PC-3 (cell line): ENCODE measurements at regions not wholly inside any gene's neighbourhood (a gene's known extent, or its start where the extent isn't known, plus 50 kb on each side); places are given as distances from the start of the nearest gene placed in this dataset.

Experiments used
- ATAC-seq: fragments of 200-7000 bp; cut with Tn5 transposase; 2 replicates; pipeline ENCODE4 v1.9.1; 2020; ENCODE audit warnings: mild to moderate bottlenecking, moderate library complexity
- BruUV-seq: library from RNA; stranded (reverse); fragments of 400-500 nt; replicated peaks from 2 replicates; lab custom pipeline; 2021; lab: Mats Ljungman, UMichigan
- CTCF ChIA-PET: fragments of 300-600 bp; sonication (Branson Sonifier 250); formaldehyde crosslinking; loops from one replicate; lab custom pipeline; 2022; ENCODE audit warnings: antibody characterized with exemption; lab: Charles Lee
- POLR2A ChIA-PET: fragments of 300-600 bp; sonication (Branson Sonifier 250); formaldehyde crosslinking; loops from one replicate; lab custom pipeline; 2022; ENCODE audit warnings: antibody characterized with exemption; ENCODE audit not compliant: unreplicated experiment; lab: Charles Lee
- DNase-seq: peaks from one replicate; pipeline ENCODE4 v3.0.0-alpha.2; 2015
- H2AFZ ChIP-seq: fragments of 300-600 bp; sonication (generic); 2 replicates; pipeline ENCODE4 v1.6.0; 2016; ENCODE audit warnings: antibody characterized with exemption, low read length
- H3F3A ChIP-seq: fragments of 300-600 bp; sonication (generic); one replicate; pipeline ENCODE4 v1.6.0; 2017; ENCODE audit warnings: antibody characterized with exemption, low read length, control low read depth, mild to moderate bottlenecking; ENCODE audit not compliant: unreplicated experiment
- H3K27ac ChIP-seq: fragments of 300-600 bp; sonication (generic); 2 replicates; pipeline ENCODE4 v1.5.1; 2016; ENCODE audit warnings: mild to moderate bottlenecking, low read length
- H3K27me3 ChIP-seq: fragments of 300-600 bp; sonication (generic); 2 replicates; pipeline ENCODE4 v1.6.1; 2016; ENCODE audit warnings: low read length, mixed read lengths
- H3K36me3 ChIP-seq: fragments of 300-600 bp; sonication (generic); 2 replicates; pipeline ENCODE4 v1.6.1; 2016; ENCODE audit warnings: low read depth, mixed run types, low read length, mixed read lengths
- H3K4me1 ChIP-seq: fragments of 300-600 bp; sonication (generic); 2 replicates; pipeline ENCODE4 v1.5.1; 2016; ENCODE audit warnings: low read length; ENCODE audit not compliant: insufficient read depth
- H3K4me2 ChIP-seq: fragments of 300-600 bp; sonication (generic); 2 replicates; pipeline ENCODE4 v1.6.0; 2016; ENCODE audit warnings: low read length
- H3K4me3 ChIP-seq: fragments of 300-600 bp; sonication (generic); 2 replicates; pipeline ENCODE4 v1.5.1; 2016; ENCODE audit warnings: mild to moderate bottlenecking, low read length, mixed read lengths
- H3K79me2 ChIP-seq: fragments of 300-600 bp; sonication (generic); 2 replicates; pipeline ENCODE4 v1.6.1; 2017; ENCODE audit warnings: low read length, mixed read lengths
- H3K9ac ChIP-seq: fragments of 300-600 bp; sonication (generic); 2 replicates; pipeline ENCODE4 v1.6.0; 2016; ENCODE audit warnings: mild to moderate bottlenecking, low read length
- H3K9me2 ChIP-seq: fragments of 300-600 bp; sonication (generic); replicated peaks from 2 replicates; pipeline ENCODE4 v1.6.1; 2016; ENCODE audit warnings: mixed run types, low read length, mixed read lengths
- H3K9me3 ChIP-seq: fragments of 300-600 bp; sonication (generic); 2 replicates; pipeline ENCODE4 v1.6.1; 2016; ENCODE audit warnings: low read length, mixed read lengths
- H4K20me1 ChIP-seq: fragments of 300-600 bp; sonication (generic); 2 replicates; pipeline ENCODE4 v1.6.1; 2016; ENCODE audit warnings: low read length, mixed read lengths
- CTCF ChIP-seq: fragments of 300-600 bp; sonication (generic); conservative IDR thresholded peaks from 2 replicates; pipeline ENCODE4 v1.5.1; 2017; ENCODE audit warnings: antibody characterized with exemption, low read depth, mild to moderate bottlenecking, low read length
- EZH2 ChIP-seq: fragments of 300-600 bp; sonication (generic); IDR thresholded peaks from one replicate; pipeline ENCODE4 v1.6.1; 2017; ENCODE audit warnings: antibody characterized with exemption, mild to moderate bottlenecking, low read length; ENCODE audit not compliant: unreplicated experiment
- EZH2phosphoT487 ChIP-seq: fragments of 300-600 bp; sonication (generic); IDR thresholded peaks from 2 replicates; pipeline ENCODE4 v1.6.1; 2018; ENCODE audit warnings: mild to moderate bottlenecking, antibody characterized with exemption, low read length, borderline replicate concordance
- intact Hi-C: fragments of 100-400 bp; cut with micrococcal nuclease; formaldehyde crosslinking; loops from 2 replicates; pipeline ENCODE4 v1.9.0; 2023

DNA sequence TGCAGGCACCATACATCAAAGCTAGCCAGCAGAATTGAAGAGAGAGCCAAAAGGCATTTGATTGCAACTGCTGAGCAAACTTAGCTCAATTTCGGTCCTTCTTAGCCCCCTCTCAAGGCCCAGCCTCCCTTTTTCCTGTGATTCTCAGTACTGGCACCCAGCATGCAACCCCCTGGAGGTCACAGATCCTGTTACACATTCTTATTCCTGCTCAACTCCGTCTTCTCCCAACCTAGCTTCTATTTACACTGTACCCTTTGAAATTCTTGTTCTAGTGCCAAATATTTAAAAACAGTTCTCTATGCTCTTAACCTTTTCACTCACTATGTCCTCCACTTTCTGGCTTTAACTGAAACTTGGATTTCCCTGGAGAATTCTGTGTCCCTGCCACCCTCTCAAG is 131.3 kb upstream of the CPSF6 start:
- no peaks in the 10 kb centered on the region for H4K20me1 ChIP-seq
- no peaks in the 10 kb centered on the region for H3K27me3 ChIP-seq
- 0 out of 2 replicates have a peak overlapping the region, but pooled peaks have one; percentile 12 for H2AFZ ChIP-seq
- H3F3A ChIP-seq, result no peaks in the 10 kb centered on the region
- H3K4me1 ChIP-seq, result peaks cover 7% of the 10 kb centered on the region; the same call in 1 of the 2 replicates
- intact Hi-C loops, result no loop called here
- H3K9me2 ChIP-seq, result 0 out of 2 replicates have a peak, but pooled peaks cover 3% of the 10 kb centered on the region
- no peaks in the 10 kb centered on the region for H3K36me3 ChIP-seq
- no TSS peak for BruUV-seq
- no peak overlapping the region for H3K27ac ChIP-seq
- H3K9ac ChIP-seq, result no peak overlapping the region
- ChIA-PET POLR2A (no interaction called here), CTCF (no interaction called here)
- H3K4me3 ChIP-seq, result no peak overlapping the region
- TF ChIP-seq EZH2phosphoT487, result no peak
- TF ChIP-seq EZH2, result no peak
- TF ChIP-seq CTCF, result no peak
- no peaks in the 10 kb centered on the region for H3K79me2 ChIP-seq
- H3K9me3 ChIP-seq, result no peaks in the 10 kb centered on the region
- no peak; the same call in 1 of the 2 replicates for ATAC-seq
- no peak overlapping the region for H3K4me2 ChIP-seq
- DNase-seq, result peak; percentile 14

- no peaks in the 10 kb centered on the region for H3K79me2 ChIP-seq
- no peaks in the 10 kb centered on the region for H4K20me1 ChIP-seq
- no peak overlapping the region for H3K9ac ChIP-seq
- H3K9me3 ChIP-seq, result no peaks in the 10 kb centered on the region
- BruUV-seq, result no TSS peak
- ATAC-seq, result no peak
- no peak for DNase-seq
- no peak overlapping the region for H2AFZ ChIP-seq
- no peaks in the 10 kb centered on the region for H3F3A ChIP-seq
- intact Hi-C loops, result no loop called here
- TF ChIP-seq CTCF, result no peak
- TF ChIP-seq EZH2phosphoT487, result no peak
- no peak for TF ChIP-seq EZH2
- no peak overlapping the region for H3K4me2 ChIP-seq
- H3K27me3 ChIP-seq, result no peaks in the 10 kb centered on the region
- H3K36me3 ChIP-seq, result no peaks in the 10 kb centered on the region
- peaks cover 7% of the 10 kb centered on the region; the same call in 1 of the 2 replicates for H3K4me1 ChIP-seq
- H3K27ac ChIP-seq, result no peak overlapping the region
- H3K9me2 ChIP-seq, result 0 out of 2 replicates have a peak, but pooled peaks cover 3% of the 10 kb centered on the region
- no peak overlapping the region for H3K4me3 ChIP-seq
- ChIA-PET CTCF (no interaction called here), POLR2A (no interaction called here)
Observed at GRCh38 chr12:69112616-69113015, 126.8 kb upstream of the CPSF6 start.

GRCh38 chr12:69115099-69115498 is 124.3 kb upstream of the CPSF6 start:
- Histone ChIP-seq H3K36me3 (no peaks in the 10 kb centered on the region), H3K27ac (no peak overlapping the region), H3F3A (no peaks in the 10 kb centered on the region), H3K4me3 (no peak overlapping the region), H3K79me2 (no peaks in the 10 kb centered on the region), H3K9me2 (0 out of 2 replicates have a peak, but pooled peaks cover 3% of the 10 kb centered on the region), H3K27me3 (no peaks in the 10 kb centered on the region), H3K9me3 (no peaks in the 10 kb centered on the region), H2AFZ (no peak overlapping the region), H3K9ac (no peak overlapping the region), H3K4me1 (no peaks in the 10 kb centered on the region), H4K20me1 (no peaks in the 10 kb centered on the region), H3K4me2 (no peak overlapping the region)
- DNase-seq (no peak), ATAC-seq (no peak)
- no TSS peak for BruUV-seq
- intact Hi-C loops, result no loop called here
- ChIA-PET POLR2A (no interaction called here), CTCF (no interaction called here)
- TF ChIP-seq EZH2phosphoT487 (no peak), EZH2 (no peak), CTCF (no peak)
